NT2/D1 (cell line): ENCODE measurements at regions not wholly inside any gene's neighbourhood (a gene's known extent, or its start where the extent isn't known, plus 50 kb on each side); places are given as distances from the start of the nearest gene placed in this dataset.
"Not testable (repeated sequence)": the region's sequence is repeated elsewhere in the genome, so short reads cannot be mapped to it uniquely, and the experiment has no call there.

ENCODE experiments used
- DNase-seq: peaks from one replicate; pipeline ENCODE4 v3.0.0-alpha.2; 2011; ENCODE audit warnings: low read depth, low spot score
- H3K27me3 ChIP-seq: 2 replicates; pipeline ENCODE4 v1.6.0; 2011; ENCODE audit warnings: mild to moderate bottlenecking; ENCODE audit not compliant: insufficient read length, insufficient read depth
- H3K36me3 ChIP-seq: 2 replicates; pipeline ENCODE4 v1.6.1; 2011; ENCODE audit warnings: mild to moderate bottlenecking, low read length, mixed read lengths; ENCODE audit not compliant: insufficient read depth, insufficient read length
- H3K4me1 ChIP-seq: 2 replicates; pipeline ENCODE4 v1.5.1; 2011; ENCODE audit not compliant: insufficient read depth, insufficient read length
- H3K4me3 ChIP-seq: 2 replicates; pipeline ENCODE4 v1.5.1; 2011; ENCODE audit warnings: low read depth; ENCODE audit not compliant: insufficient read length
- H3K9ac ChIP-seq: 2 replicates; pipeline ENCODE4 v1.6.0; 2011; ENCODE audit warnings: low read depth; ENCODE audit not compliant: insufficient read length
- H3K9me3 ChIP-seq: 2 replicates; pipeline ENCODE4 v1.5.1; 2011; ENCODE audit warnings: mild to moderate bottlenecking, low read length; ENCODE audit not compliant: insufficient read depth
- SUZ12 ChIP-seq: IDR thresholded peaks from 2 replicates; pipeline ENCODE4 v1.6.1; 2011; ENCODE audit not compliant: insufficient read length, insufficient read depth; ENCODE audit errors: extremely low read depth
- YY1 ChIP-seq: IDR thresholded peaks from 2 replicates; pipeline ENCODE4 v1.6.1; 2011; ENCODE audit not compliant: insufficient read length, insufficient read depth
- ZNF274 ChIP-seq: IDR thresholded peaks from 2 replicates; pipeline ENCODE4 v1.6.1; 2011; ENCODE audit warnings: mild to moderate bottlenecking, low read depth, low read length

GRCh38 chr4:104930298-104930697 is 216.4 kb upstream of the TET2 start:
- no peak for DNase-seq
- Histone ChIP-seq H3K27me3 (no peaks in the 10 kb centered on the region), H3K4me3 (no peak overlapping the region), H3K4me1 (no peaks in the 10 kb centered on the region), H3K36me3 (no peaks in the 10 kb centered on the region), H3K9me3 (no peaks in the 10 kb centered on the region), H3K9ac (no peak overlapping the region)
- TF ChIP-seq SUZ12 (no peak), ZNF274 (no peak), YY1 (no peak)

DNA sequence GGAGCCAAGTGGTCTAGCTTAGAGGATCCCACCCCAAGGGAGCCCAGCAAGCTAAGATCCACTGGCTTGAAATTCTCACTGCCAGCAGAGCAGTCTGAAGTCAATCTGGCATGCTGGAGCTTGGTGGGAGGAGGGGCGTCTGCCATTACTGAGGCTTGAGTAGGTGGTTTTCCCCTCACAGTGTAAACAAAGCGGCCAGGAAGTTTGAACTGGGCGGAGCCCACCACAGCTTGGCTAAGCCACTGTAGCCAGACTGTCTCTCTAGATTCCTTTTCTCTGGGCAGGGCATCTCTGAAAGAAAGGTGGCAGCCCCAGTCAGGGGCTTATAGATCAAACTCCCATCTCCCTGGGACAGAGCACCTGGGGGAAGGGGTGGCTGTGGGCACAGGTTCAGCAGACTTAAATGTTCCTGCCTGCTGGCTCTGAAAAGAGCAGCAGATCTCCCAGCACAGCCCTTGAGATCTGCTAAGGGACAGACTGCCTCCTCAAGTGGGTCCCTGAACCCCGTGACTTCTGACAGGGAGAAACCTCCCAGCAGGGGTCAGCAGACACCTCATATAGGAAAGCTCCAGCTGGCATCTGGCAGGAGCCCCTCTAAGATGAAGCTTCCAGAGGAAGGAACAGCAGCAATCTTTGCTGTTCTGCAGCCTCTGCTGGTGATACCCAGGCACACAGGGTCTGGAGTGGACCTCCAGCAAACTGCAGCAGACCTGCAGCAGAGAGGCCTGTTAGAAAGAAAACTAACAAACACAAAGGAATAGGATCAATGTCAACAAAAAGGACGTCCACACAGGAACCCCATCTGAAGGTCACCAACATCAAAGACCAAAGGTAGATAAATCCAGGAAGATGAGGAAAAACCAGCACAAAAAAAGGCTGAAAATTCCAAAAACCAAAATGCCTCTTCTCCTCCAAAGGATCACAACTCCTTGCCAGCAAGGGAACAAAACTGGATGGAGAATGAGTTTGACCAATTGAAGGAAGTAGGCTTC is 215.6 kb upstream of the TET2 start:
- H3K4me1 ChIP-seq, H3K9me3 ChIP-seq, H3K9ac ChIP-seq, H3K36me3 ChIP-seq, H3K4me3 ChIP-seq, H3K27me3 ChIP-seq: not testable (repeated sequence)
- peak; percentile 22 for DNase-seq

GRCh38 chr4:104938624-104939023 is 208.1 kb upstream of the TET2 start:
- Histone ChIP-seq H3K36me3 (no peaks in the 10 kb centered on the region), H3K4me3 (no peak overlapping the region), H3K9ac (no peak overlapping the region), H3K4me1 (no peaks in the 10 kb centered on the region), H3K9me3 (no peaks in the 10 kb centered on the region), H3K27me3 (no peaks in the 10 kb centered on the region)
- DNase-seq, result no peak
- TF ChIP-seq YY1 (no peak), SUZ12 (no peak), ZNF274 (no peak)

DNA sequence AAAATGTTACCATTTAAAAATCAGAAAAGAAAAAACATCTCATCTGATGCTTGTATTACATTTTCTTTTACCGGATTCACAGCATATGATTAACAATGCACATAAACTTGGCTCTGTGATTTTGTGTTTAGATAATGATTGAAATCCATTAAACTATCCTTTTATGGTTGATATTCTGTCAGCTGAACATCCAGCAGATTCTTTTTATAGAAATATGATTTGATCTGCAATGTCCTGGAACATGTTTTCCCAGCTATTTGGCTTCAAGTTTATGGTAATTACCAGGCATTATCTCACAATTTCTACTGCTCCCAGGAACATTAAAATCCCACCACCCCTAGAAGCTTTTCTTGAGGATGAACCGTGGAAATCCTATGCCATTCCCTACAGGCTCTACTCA is 205.7 kb upstream of the TET2 start:
- no peak for DNase-seq
- no peak overlapping the region for H3K9ac ChIP-seq
- H3K27me3 ChIP-seq, result no peaks in the 10 kb centered on the region
- no peaks in the 10 kb centered on the region for H3K9me3 ChIP-seq
- TF ChIP-seq YY1, result no peak
- no peak for TF ChIP-seq SUZ12
- no peak for TF ChIP-seq ZNF274
- H3K36me3 ChIP-seq, result no peaks in the 10 kb centered on the region
- H3K4me1 ChIP-seq, result no peaks in the 10 kb centered on the region
- H3K4me3 ChIP-seq, result no peak overlapping the region

DNA sequence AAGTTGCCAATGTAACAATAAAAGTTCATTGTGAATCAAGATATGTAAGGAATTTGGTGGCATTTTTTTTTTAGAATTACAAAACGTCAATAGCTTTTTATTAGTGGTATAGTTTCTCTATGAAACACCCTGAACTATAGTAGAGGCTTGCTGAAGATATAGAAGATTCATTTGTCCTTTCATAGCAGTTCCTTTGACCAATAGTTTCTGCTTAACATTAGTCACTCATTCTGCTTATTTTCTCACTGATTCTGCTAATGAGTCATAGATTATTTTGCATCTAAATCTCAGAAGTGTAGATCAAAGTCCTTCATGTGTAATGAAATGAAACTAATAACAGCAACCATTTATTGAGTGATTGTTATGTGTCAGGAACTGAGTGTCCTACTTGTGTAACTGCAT is 205.0 kb upstream of the TET2 start:
- Histone ChIP-seq H3K9ac (no peak overlapping the region), H3K4me1 (no peaks in the 10 kb centered on the region), H3K36me3 (no peaks in the 10 kb centered on the region), H3K27me3 (no peaks in the 10 kb centered on the region), H3K4me3 (no peak overlapping the region), H3K9me3 (no peaks in the 10 kb centered on the region)
- TF ChIP-seq ZNF274 (no peak), SUZ12 (no peak), YY1 (no peak)
- DNase-seq, result no peak

DNA sequence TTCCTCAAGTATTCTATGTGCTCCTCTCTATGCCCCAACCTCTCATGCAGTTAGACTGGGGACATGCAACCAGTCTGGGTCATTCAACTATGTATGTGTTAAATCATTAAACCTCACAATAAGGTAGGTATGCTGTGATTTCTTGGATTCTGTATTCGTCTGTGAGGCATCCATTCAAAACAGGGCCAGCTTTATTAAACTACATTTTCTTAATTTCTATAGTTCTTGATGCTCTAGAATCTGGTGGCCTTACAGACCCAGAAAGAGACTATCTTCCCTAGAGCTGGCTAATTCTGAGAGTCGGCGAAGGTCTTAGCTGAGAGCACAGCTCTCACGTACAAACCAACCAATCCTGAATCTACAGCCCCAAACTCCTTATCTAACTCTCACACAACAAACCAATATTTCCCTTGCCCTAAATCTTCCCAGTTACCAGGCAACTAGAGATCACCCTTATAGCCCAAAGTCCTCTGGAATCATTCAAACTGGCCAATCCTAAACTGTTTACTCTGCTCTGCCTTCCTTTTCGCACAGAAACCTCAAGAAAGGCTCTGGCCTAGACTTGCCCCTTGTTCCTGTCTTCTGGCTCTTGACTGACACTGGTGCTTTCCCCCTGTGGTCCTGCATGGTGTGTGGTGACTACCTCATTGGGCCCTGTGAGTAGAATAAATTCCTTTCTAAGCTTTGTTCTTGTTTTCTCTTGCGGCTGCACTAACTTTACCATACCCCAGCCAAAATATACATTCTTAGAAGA is 203.5 kb upstream of the TET2 start:
- DNase-seq, result no peak
- TF ChIP-seq YY1, result no peak
- TF ChIP-seq ZNF274, result no peak
- no peak for TF ChIP-seq SUZ12

DNA sequence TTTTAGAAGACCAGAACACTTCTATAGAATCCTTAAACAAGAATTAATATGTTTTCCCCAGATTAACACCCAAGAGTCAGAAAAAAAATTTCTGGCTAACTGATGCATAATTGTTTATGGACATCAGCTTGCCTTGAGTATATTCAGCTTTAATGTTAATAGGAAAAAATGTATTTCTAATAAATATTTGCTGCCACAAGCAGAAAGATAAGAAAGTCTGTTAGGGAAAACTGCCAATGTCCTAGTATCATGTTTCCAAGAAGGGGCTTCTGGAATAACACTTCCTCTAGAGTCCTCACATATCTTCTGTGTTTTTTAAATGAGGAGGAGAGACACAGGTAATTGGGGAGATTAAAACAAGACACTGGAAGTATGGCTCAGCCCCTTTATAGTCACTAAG is 202.1 kb upstream of the TET2 start:
- no peak overlapping the region for H3K9ac ChIP-seq
- TF ChIP-seq YY1 (no peak), SUZ12 (no peak), ZNF274 (no peak)
- no peak overlapping the region for H3K4me3 ChIP-seq
- DNase-seq, result no peak
- no peaks in the 10 kb centered on the region for H3K27me3 ChIP-seq
- no peaks in the 10 kb centered on the region for H3K4me1 ChIP-seq
- H3K36me3 ChIP-seq, result no peaks in the 10 kb centered on the region
- H3K9me3 ChIP-seq, result no peaks in the 10 kb centered on the region

More for the DNA sequence above, 203.5 kb upstream of the TET2 start:
- no peak overlapping the region for H3K9ac ChIP-seq
- H3K36me3 ChIP-seq, result no peaks in the 10 kb centered on the region
- H3K27me3 ChIP-seq, result no peaks in the 10 kb centered on the region
- H3K9me3 ChIP-seq, result no peaks in the 10 kb centered on the region
- no peak overlapping the region for H3K4me3 ChIP-seq
- H3K4me1 ChIP-seq, result no peaks in the 10 kb centered on the region
